SH-SY5Y (cell line): ENCODE measurements at regions not wholly inside any gene's neighbourhood (a gene's known extent, or its start where the extent isn't known, plus 50 kb on each side); places are given as distances from the start of the nearest gene placed in this dataset.

Experiments used
- GATA2 ChIP-seq: IDR thresholded peaks from 2 replicates; pipeline ENCODE4 v1.6.1; 2011; ENCODE audit warnings: mild to moderate bottlenecking, low read depth, low read length
- GATA3 ChIP-seq: IDR thresholded peaks from 2 replicates; pipeline ENCODE4 v1.6.1; 2011; ENCODE audit warnings: low read depth, mild to moderate bottlenecking, low read length, moderate library complexity

- TF ChIP-seq GATA2 = no peak
- no peak for TF ChIP-seq GATA3
Measured at GRCh38 chr9:20256284-20256948, 365.9 kb downstream of the MLLT3 start.
